ENCODE measurements at regions not wholly inside any gene's neighbourhood (a gene's known extent, or its start where the extent isn't known, plus 50 kb on each side); places are given as distances from the start of the nearest gene placed in this dataset.

DNA sequence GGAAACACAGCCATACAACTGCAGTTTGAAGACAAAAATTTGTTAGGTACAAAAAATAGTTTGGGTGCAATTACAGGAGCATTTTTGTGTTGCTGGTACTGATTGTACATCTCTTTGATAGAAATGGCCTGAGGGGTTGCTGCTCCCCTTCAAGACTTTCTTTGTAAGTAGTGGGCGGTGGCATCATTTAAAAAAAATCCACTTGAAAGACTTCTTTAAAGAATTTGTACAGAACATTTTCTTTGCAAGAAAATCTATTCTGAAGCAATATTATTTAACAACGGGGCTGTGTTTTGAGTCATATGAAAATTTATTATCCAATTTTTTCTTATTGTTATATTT, 144.1 kb upstream of the CAV2 start:
- TF ChIP-seq, protein P1, sequence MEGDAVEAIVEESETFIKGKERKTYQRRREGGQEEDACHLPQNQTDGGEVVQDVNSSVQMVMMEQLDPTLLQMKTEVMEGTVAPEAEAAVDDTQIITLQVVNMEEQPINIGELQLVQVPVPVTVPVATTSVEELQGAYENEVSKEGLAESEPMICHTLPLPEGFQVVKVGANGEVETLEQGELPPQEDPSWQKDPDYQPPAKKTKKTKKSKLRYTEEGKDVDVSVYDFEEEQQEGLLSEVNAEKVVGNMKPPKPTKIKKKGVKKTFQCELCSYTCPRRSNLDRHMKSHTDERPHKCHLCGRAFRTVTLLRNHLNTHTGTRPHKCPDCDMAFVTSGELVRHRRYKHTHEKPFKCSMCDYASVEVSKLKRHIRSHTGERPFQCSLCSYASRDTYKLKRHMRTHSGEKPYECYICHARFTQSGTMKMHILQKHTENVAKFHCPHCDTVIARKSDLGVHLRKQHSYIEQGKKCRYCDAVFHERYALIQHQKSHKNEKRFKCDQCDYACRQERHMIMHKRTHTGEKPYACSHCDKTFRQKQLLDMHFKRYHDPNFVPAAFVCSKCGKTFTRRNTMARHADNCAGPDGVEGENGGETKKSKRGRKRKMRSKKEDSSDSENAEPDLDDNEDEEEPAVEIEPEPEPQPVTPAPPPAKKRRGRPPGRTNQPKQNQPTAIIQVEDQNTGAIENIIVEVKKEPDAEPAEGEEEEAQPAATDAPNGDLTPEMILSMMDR (IDR thresholded peaks at IDR 0.05): no peak
- no peak for TF ChIP-seq POLR2A (IDR thresholded peaks at IDR 0.05)
- Histone ChIP-seq H3K27me3 (no peaks in the 10 kb centered on the region), H3K4me3 (replicated peaks in 1 of 3) (no peak overlapping the region), H3K4me1 (peaks cover 56% of the 10 kb centered on the region in 2 donors), H3K9me3 (no peaks in the 10 kb centered on the region), H3K27ac (peak overlapping the region; percentile 93 to 97 (median 96)), H3K36me3 (no peaks in the 10 kb centered on the region)
- WGBS, 2 donors: 37% methylated on average over 2 of the region's 2 CpGs
- DNase-seq: no peak
- intact Hi-C loops (cut with DNase I): loop anchor here (10.0 kb wide), 2 partner anchors 81 to 169 kb away; partner anchors contain the start of gene CAV1

DNA sequence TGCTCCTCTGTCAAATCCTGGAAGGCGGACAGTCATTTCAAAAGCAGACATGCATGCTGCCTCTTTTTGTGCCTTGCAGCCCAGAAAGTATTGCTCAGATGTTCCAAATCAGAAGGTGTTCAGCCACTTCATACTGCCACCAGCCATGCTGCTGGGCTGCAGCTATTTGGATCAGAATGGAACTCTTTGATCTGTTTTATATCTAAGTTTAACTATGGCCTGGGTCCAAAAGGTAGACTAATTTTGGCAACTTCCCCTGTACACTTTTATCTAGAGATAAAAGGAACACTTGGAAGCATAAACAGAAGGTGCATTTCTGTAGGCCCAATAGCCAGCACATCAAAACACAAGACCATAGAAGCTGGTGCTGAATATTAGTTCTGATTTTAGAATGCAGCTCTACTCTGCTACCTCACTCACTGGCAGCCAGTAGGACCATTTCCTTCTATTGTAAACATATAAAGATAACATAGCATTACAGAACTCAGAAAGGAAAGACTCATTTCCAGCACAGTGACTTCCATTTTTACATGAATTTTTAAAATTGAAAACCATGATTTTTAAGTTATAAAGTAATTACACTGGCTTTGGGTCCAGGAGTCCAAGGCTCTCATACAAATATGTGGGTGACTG, 143.1 kb upstream of the CAV2 start:
- peak; percentile 65 to 69 for DNase-seq
- intact Hi-C loops (cut with DNase I): loop anchor here (10.0 kb wide), 2 partner anchors 82 to 168 kb away; partner anchors contain the start of gene CAV1
- Histone ChIP-seq H3K27ac (peak overlapping the region; percentile 93 to 97 (median 96)), H3K9me3 (no peaks in the 10 kb centered on the region), H3K4me3 (replicated peaks in 1 of 3) (no peak overlapping the region), H3K27me3 (no peaks in the 10 kb centered on the region), H3K4me1 (peaks cover 56 to 59% of the 10 kb centered on the region in 2 donors), H3K36me3 (no peaks in the 10 kb centered on the region)
- TF ChIP-seq, protein P1 (IDR thresholded peaks at IDR 0.05): no peak
- TF ChIP-seq POLR2A (IDR thresholded peaks at IDR 0.05): no peak
- WGBS, 2 donors: 31 to 54% methylated on average over 1 of the region's 1 CpG

DNA sequence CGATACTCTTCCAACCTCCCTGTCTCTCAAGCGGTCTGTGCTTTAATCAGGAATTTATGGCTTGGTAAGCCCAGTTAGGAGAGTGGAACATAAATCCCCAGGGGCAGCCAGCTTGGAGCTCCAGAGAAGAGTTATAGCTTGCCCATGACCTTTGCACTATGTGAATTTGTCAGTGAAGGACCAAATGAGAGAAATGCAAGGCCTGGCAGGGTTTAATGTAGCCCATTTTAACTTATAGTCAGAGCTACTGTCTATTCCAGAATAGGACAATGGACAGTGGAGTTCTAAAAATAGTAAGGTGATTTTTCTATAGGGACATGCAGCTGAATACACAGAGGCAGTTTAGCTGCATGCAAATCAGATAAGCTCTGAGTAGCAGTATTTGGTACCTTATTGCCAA, 142.6 kb upstream of the CAV2 start:
- WGBS, 2 donors: 58 to 72% methylated on average over 2 of the region's 2 CpGs
- TF ChIP-seq, protein P1 (IDR thresholded peaks at IDR 0.05): no peak
- no peak for TF ChIP-seq POLR2A (IDR thresholded peaks at IDR 0.05)
- peaks cover 56 to 61% of the 10 kb centered on the region in 2 donors for H3K4me1 ChIP-seq
- peak overlapping the region; percentile 93 to 97 (median 96) for H3K27ac ChIP-seq
- H3K27me3 ChIP-seq: no peaks in the 10 kb centered on the region
- H3K36me3 ChIP-seq: no peaks in the 10 kb centered on the region
- H3K9me3 ChIP-seq: no peaks in the 10 kb centered on the region
- intact Hi-C loops (cut with DNase I): loop anchor here (10.0 kb wide), 2 partner anchors 82 to 168 kb away; partner anchors contain the start of gene CAV1
- no peak for DNase-seq
- H3K4me3 ChIP-seq (replicated peaks in 1 of 3): no peak overlapping the region

DNA sequence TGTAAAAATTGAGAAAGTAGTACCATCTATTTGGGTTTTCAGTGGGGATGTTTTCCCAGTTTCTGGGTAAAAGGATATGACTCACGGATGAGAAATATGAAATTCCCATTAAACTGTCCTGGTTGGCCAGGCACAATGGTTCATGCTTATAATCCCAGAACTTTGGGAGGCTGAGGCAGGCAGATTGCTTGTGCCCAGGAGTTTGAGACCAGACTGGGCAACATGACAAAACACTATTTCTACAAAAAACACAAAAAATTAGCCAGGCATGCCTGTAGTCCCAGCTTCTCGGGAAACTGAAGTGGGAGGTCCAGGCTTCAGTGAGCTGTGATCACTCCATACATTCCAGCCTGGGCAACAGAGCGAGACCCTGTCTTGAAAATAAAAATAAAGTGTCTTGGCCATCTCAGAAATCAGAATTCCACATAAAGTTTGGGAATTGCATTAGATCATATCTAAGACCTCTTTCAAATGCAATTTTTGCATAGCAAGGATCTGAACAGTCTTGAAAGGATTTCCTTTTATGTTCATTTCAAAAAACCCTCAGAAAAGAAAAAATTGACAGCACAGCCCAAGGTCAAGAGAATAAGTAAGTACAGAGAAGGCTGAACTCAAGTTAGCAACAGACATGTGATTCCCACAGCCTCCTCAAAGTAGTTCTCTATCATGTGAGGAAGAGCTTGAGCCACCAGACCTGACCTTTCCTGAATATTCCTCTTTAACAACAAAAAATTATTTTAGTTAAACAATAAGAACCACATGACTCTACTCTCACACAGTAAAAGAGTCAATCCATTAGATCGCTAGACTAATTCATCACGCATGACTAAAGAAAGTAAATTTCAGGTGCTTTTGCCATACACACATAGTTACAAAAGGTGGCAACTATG, 141.5 kb upstream of the CAV2 start:
- WGBS, 2 donors: 35 to 37% methylated on average over 5 of the region's 5 CpGs

More for the DNA sequence above, 141.5 kb upstream of the CAV2 start:
- DNase-seq: peak; percentile 84 to 85
- Histone ChIP-seq H3K9me3 (no peaks in the 10 kb centered on the region), H3K36me3 (no peaks in the 10 kb centered on the region), H3K4me3 (replicated peaks in 1 of 3) (no peak overlapping the region), H3K4me1 (peaks cover 56 to 61% of the 10 kb centered on the region in 2 donors), H3K27ac (peak overlapping the region; percentile 93 to 97 (median 96)), H3K27me3 (no peaks in the 10 kb centered on the region)
- intact Hi-C loops (cut with DNase I): loop anchor here (10.0 kb wide), 2 partner anchors 83 to 167 kb away; partner anchors contain the start of gene CAV1
- TF ChIP-seq POLR2A (IDR thresholded peaks at IDR 0.05): no peak
- TF ChIP-seq, protein P1 (IDR thresholded peaks at IDR 0.05): no peak
